HG02970 (cell line): ENCODE measurements at regions not wholly inside any gene's neighbourhood (a gene's known extent, or its start where the extent isn't known, plus 50 kb on each side); places are given as distances from the start of the nearest gene placed in this dataset.
"Not testable (repeated sequence)": the region's sequence is repeated elsewhere in the genome, so short reads cannot be mapped to it uniquely, and the experiment has no call there.

Source experiments
- ATAC-seq: cut with Tn5 transposase; IDR thresholded peaks from one replicate; pipeline ENCODE4 v1.9.1; 2021; ENCODE audit warnings: mild to moderate bottlenecking, moderate library complexity, moderate number of reproducible peaks; ENCODE audit not compliant: unreplicated experiment, low FRiP score

DNA sequence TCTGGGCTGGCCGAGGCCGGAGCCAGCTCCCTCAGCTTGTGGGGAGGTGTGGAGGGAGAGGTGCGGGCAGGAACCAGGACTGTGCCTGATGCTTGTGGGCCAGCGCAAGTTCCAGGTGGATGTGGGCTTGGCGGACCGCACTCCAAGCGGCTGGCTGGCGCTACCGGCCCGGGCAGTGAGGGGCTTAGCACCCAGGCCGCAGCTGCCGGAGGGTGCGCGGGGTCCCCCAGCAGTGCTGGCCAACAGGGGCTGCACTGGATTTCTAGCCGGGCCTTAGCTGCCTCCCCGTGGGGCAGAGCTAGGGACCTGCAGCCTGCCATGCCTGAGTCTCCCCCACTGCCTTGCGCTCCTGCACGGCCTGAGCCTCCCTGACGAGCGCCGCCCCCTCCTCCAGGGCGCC, 242.8 kb downstream of the CCSER2 start:
- ATAC-seq = no peak

DNA sequence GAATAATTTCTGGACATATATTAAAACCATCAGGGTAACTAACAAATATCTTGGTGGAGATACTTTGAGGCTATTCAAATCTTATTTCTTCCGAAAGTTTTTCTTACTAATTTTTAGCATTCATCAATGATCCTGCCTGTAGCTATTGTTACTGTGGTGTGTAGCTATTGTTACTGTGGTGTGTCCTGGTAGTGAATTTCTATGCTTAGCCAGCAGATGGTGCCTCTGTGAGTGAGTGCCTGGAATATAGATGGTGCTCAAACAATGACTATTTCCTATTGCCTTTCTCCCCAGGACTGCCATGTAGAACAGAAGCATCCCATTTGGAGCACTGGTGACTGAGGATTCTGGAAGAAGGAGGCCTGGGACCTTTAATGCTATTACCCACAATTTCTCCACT, 245.7 kb downstream of the CCSER2 start:
- ATAC-seq = no peak

DNA sequence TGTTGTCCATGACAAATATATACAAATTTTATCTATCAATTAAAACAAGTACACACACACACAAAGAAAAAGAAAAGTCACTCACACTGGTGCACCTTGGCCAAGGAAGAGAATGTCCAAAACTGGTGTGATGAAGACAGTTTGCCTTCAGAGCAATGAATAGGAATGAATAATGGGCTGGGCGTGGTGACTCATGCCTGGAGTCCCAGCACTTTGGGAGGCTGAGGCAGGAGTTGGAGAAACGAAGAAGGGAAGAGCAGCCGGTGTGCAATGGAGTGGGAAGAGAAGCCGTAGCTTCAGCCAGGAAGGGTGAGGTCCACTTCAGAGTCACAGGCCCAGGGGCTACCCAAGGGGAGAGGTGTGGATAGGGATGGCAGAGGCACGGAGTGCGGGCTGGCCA, 253.6 kb downstream of the CCSER2 start:
- ATAC-seq = no peak

DNA sequence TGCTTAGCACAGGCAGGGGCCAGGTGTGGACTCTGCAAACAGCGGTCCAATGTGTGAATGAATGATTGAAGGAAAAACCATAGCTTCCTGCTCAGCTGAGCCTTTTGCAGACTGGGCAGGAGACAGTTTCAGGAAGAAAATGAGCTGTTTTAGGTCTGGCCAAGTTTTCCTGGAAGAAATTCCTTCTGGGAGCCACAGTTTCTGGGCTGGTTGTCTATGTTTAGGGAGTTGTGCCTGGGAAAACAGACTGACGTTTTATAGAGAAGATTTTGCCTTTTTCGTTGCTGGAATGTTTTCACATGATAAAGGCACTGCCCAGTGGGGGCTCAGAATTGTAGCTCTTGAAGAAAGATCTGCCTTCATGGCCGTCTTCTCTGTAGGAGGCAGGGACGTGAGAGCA, 255.1 kb downstream of the CCSER2 start:
- ATAC-seq = no peak

DNA sequence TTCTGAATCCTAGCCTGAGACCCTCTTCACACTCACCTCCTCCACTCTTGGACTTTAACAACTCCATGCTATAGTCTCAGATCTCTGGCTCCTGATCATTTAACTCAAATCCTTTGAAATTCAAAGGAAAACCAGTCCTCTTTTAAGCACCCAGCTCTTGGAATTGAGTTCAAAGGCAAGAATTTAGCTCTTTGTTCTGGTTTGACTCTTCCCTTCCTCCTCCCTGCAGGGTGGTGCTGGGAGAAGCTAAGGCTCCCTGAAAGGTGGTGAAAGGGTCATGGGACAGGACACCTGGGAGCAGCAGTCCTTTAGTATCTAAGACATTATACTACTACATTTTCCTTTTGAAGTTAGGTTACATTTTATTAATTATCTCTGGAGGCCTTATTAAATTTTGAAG, 259.4 kb downstream of the CCSER2 start:
- no peak for ATAC-seq

DNA sequence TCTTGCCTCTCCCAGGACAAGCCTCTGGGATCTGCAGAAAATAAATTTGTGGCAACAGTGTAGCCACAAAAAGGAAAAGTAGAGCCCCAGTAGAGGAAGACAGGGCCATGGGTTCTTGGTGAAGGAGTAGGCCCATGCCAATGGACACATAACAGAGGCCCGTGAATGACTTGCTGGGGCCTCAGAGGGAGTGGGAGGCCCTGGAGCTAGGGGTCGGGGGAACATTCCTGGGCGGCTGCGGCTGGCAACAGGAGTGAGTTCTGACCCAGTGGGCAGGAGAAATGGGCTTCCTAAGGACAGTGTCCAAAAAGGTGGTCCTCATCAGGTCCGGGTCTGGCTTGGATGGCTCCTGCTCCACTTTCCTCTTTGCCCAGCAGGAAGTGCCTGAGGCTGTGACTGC, 260.0 kb downstream of the CCSER2 start:
- ATAC-seq = no peak

DNA sequence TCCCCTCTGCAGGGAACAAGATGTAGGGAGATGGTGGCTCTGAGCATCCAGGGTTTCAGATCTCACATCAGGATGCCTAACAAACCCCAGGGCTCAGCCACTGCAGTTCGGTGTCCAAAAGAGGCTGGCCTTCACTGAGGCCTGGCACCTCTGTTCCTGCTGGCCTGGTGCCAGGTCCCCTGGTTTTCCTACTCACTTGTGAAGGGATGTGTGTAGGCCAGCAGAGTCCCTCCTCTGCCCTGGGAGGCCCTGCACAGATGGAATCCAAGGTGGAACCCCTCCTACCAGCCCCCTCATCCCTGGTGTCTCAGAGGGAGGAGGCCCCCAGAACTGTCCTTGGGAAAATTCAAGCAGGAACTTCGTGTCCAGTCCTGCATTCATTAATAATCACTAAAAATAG, 260.6 kb downstream of the CCSER2 start:
- no peak for ATAC-seq

DNA sequence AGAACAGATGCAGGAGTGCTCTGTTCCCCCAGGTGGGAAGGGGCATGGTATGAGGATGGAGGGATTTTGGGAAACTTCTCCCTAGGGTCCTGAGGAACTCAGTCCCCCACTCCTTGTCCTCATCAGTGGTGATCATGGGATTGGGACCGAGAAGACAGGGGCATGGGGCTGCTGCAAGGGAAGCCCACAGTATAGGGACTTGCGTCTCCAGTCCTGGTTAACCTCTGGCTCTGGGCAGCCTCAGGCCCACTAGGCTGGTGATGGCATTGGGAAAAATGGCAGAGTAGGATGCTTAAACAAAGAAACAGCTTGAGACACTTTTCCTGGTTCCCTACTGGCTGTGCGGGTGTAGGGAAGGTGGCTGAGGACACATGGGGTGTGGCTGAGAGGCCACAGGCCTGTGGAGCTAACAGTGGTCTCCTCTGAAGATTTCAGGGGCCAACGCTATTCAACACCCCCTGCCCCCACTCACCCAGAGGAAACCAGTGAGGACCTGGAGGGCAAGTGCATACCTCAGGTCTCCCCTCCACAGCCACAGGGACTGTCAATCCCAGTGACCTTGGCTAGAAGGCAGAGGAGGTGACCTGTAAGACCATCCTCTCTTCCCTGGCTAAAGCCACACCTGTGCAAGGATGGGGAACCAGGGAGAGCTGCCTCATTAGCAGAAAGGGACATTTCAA, 261.3 kb downstream of the CCSER2 start:
- no peak for ATAC-seq

DNA sequence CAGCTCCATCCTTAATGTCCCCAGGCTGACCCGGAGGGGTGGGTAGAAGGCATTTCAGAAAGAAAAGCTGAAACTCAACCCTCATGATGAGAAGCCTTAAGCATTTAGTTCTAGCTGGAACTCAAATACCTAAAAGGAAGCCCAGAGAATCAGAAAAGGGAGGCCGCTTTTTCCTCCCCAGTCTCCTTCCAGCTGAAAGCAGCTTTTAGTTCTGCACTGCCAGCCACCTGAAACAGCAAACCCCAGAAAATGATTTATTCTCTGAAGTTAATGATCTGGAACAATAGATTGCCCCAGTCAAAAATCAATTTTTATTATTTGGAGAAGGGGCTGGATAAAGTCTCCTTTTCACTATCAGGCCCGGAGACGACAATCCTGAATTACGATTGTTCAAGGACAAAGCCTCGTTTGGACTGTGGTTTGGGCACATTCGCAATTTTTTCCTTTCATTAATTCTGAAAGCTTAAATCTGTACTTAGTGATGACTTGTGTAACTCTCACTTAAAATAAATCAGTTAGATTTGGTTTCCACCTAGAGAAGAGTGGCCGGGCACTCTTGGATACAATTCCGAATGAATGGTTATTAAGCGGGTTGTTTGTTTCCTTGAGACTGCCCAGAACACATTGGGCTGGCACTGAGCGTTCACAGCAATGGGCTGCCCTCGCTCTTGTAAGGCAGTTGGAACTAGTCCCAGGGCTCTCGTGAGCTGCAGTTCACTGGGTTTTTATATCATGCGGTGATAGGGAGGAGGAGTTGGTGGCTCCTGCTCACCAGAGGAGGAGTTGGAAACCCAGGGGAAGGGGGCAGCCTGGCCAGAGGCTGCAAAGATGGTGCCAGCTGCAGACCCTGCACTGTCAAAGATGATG, 262.2 kb downstream of the CCSER2 start:
- ATAC-seq = no peak

DNA sequence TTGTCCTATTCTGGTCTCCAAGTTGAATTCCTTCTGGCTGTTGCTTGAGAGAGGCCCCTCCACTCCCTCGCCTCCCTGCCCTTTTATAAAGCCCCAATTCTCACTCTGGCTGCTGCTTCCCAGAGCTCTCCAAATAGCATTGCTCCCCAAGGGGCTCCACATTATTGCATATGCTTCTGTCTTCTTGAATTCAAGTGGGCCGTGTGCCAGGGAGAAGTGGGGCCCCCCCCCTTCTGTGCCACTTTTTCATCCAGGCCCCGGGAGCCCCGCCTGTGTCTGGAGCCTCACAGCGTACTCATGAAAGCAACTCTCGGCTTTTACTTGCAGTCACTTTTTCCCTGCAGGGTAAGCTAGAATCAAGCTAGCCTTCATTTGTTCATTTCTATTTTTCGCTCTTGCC, 265.1 kb downstream of the CCSER2 start:
- ATAC-seq = no peak

DNA sequence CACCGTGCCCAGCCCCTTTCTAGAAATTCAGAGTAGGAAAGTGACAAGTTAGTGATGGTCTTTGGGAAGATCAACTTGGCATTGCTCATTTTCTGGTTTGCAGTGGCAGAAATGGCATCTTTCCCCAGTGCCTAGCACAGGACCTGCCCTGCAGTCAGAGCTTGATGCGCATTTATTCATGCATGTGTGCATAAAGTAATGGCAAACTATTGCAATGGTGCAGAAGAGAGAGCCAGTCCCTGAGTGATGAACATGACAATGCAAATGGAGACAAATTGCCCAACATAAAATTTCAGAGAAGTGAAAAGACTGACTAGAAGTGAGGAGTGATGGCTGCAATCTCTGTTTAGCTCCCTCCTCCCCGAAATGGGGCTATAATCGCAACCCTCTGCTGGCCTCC, 268.2 kb downstream of the CCSER2 start:
- no peak for ATAC-seq

DNA sequence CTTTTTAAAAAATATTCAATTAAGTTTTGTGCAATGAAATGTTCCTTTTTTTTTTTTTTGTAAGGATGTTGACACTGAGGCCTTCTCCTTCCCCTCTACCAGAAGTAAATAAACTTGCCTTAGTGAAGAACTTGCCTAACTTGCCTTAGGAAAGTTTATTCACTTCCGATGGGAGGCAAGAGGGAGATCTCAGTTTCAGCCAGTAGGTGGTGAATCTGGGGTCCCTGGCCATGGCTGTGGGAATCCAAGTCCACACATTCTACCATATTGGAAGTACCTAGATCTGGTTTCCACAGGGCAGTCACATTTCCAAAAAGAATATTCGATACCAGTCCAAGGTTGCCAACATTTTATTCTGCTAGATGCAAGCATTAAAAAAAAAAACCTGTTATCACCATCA, 270.9 kb downstream of the CCSER2 start:
- no peak for ATAC-seq

DNA sequence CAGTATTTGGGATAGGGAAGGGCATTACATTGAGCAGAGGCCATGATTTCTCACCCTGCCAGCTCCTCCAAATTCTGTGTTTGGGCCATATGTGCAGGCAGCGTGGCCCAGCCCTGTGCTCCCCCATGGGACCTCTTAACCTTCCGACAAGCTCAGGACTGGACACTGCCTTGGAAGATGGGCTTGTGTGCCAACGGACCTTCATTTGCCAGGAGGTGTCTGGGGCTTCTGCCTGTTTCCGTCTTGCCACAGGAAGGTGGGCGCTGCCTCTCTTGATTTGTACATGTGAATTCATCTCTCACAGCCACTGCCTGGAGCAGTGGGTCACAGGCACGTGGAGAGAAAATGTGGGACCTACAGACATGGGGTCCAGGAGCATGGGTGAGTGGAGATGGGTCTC, 272.6 kb downstream of the CCSER2 start:
- ATAC-seq = no peak

DNA sequence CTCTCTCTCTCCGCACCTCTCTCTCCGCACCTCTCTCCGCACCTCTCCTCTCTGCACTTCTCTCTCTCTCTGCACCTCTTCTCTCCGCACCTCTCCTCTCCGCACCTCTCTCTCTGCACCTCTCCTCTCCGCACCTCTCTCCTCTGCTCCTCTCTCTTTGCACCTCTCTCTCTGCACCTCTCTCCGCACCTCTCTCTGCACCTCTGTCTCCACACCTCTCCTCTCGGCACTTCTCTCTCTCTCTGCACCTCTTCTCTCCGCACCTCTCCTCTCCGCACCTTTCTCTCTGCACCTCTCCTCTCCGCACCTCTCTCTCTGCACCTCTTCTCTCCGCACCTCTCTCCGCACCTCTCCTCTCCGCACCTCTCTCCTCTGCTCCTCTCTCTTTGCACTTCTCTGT, 274.2 kb downstream of the CCSER2 start:
- ATAC-seq = not testable (repeated sequence)

DNA sequence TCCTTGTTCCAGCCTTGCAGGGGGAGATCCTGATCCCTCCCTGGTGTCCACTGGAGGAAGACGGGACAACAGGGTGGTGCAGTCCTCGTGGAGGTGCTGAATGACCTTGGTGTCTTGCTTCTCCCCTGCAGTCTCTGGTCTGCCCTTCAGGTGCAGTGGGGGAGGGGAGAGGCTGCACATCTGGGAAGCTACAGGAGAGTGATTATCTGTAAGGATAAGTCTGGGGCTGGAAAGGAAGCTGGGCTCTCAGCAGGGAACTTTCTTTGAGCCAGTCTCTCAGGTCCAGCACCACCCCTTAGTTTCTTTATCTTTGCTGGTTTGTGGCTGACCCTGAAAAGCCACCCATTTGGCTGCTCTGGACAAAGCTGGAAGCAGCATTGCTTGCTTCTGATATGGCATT, 275.6 kb downstream of the CCSER2 start:
- ATAC-seq = no peak

DNA sequence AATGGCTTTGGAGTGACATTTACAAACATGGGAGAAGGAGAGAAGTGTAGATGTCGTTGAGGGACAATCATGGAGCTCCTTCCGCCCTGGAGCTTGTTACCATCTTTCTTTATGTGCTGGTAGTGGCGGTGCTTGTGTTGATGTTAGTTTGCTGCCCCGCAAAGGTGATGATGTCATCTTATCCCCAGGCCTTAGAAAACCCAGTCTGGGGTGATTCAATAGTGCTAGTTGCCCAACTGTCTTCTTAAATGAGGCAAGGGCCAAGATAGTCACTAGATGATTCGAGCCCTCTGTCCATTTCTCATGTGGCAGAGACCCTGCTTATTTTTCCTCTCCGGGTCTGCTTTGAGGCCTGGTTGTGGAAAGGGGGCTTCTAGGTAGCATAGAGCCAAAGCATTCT, 277.4 kb downstream of the CCSER2 start:
- ATAC-seq = no peak

DNA sequence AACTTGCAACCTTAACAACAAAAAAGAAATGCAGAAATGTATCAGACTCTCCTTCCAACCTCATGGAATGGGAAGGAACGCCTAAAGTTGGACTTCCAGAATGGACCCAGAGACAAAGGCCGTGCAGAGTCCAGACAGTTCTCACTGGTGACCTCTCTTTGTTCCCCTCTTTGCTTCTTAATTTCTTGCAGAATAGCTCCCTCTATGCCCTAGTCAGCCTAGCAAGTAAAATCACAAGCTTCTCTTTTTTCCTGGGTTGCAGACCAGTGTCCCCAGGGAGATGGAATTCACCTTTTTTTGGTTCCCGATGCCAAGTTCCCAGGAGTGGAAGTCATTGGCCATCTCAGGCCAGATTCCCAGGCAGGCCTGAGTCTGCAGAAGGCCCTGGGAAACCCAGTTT, 278.0 kb downstream of the CCSER2 start:
- no peak for ATAC-seq

DNA sequence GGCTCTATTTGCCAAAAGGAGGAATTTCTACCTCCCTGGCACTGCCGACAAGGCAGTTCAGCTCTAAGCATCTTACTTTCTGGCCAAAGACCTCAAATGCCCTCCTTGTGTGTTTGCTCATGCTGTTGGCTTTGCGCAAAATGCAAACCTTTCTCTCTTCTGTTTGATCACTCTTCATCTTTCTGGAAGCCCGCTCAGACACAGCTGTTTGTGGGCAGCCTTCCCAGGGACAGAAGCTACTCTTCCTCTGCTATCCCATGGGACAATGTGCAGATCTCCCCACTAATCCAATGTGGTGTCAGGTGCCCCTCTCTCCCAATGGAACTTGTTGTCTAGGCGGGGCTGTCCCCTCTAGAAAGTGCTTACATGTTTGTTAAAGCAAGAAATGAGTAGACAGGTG, 278.7 kb downstream of the CCSER2 start:
- ATAC-seq = no peak

DNA sequence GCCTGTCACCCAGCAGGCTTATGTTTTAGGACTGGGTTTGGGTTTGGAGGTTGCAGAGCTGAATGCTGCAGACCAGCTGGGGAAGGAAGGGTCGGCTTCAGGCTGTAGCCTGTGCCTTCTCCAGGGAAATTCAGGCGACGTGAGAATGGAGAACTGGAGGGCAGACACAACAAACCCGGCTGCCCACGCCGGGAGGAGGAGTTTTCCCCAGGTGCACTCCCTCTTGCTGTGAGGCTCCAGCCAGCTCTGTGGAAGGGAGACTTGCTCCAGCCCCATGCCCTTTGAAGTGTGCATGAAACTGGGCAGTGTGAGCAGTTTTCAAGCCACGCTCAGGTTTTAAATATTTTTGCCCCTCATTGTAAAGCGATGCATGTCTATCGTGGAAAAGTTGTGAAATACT, 279.1 kb downstream of the CCSER2 start:
- ATAC-seq = no peak

DNA sequence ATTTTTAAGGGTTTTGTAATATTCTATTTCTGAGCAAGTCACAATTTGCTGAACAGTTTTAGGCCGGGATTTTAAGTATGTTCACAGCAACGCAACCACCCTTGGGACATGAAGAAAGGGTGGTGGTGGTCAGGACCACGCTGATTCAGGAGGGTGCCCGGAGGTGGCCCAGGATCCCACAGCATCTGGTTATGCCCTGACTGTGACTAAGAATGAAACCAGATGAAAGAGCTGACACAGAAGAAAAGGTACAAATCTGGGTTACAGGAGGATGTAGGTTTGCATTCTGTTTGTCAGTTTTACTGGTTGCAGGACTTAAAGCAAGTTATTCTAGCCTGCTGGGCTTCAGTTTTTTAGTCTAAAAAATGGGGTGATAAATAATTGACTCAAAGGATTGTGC, 279.7 kb downstream of the CCSER2 start:
- ATAC-seq = no peak

DNA sequence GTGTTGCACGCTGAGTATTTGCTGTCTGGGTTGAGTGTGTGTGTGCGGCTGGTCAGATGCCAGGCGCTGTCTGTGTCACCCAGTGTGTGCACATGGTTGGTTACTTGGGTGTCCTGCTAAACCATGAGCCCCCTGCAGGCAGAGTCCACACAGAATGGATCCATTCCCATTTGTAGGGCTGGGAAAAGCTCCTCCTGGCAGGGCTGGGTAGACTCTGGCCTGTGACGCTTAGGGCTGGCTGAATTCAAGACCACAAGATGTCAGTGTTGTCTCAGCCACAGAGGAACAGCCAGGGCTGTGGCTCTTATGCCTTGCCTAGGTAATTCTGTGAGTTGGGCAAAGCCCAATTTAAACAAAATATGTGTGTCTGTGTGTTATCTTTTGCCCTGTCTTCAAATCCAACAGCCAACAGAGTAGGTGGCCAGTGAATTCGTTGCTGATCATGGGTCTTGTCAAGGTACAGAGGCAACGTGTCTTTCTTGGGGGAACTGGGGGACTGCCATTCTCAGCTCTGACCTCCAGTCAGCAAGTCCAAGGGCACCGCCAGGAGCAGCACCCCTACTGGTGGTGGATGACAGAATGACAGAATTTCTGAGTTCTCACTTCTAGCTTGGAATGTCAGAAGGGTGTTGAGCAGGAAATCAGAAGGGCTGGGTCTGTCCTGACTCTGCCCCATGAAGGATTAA, 285.1 kb downstream of the CCSER2 start:
- no peak for ATAC-seq
